Fibroblast of pulmonary artery (primary cell): ENCODE measurements at regions not wholly inside any gene's neighbourhood (a gene's known extent, or its start where the extent isn't known, plus 50 kb on each side); places are given as distances from the start of the nearest gene placed in this dataset.
A peak's percentile ranks its signal among the peaks of the same experiment; 100 is the strongest.

Source experiments
- DNase-seq: peaks from one replicate; pipeline ENCODE4 v3.0.0-alpha.2; 2010; ENCODE audit warnings: low read depth
- H3K4me3 ChIP-seq: replicated peaks from 2 replicates; pipeline ENCODE4 v1.5.1; 2011; ENCODE audit warnings: low read depth, mild to moderate bottlenecking, control low read depth, low read length, moderate library complexity
- CTCF ChIP-seq: IDR thresholded peaks from 2 replicates; pipeline ENCODE4 v1.5.1; 2011; ENCODE audit warnings: mild to moderate bottlenecking, control low read depth, low read length, inconsistent platforms; ENCODE audit errors: missing control alignments

GRCh38 chr14:26873362-26873960 is 275.6 kb upstream of the NOVA1 start:
- H3K4me3 ChIP-seq: no peak overlapping the region
- DNase-seq: no peak
- no peak for TF ChIP-seq CTCF

GRCh38 chr14:26887847-26888246 is 290.0 kb upstream of the NOVA1 start:
- no peak for TF ChIP-seq CTCF
- peak; percentile 32 for DNase-seq
- H3K4me3 ChIP-seq: no peak overlapping the region

GRCh38 chr14:26888592-26888991 is 290.8 kb upstream of the NOVA1 start:
- H3K4me3 ChIP-seq: no peak overlapping the region
- TF ChIP-seq CTCF: no peak
- DNase-seq: no peak

- DNase-seq: peak; percentile 96
- TF ChIP-seq CTCF: no peak
- H3K4me3 ChIP-seq: no peak overlapping the region
These were observed 298.6 kb upstream of the NOVA1 start for GRCh38 chr14:26896447-26896846.

- no peak overlapping the region for H3K4me3 ChIP-seq
- DNase-seq: no peak
- no peak for TF ChIP-seq CTCF
These were observed 299.4 kb upstream of the NOVA1 start for GRCh38 chr14:26897196-26897595.

GRCh38 chr14:26905229-26905628 is 307.4 kb upstream of the NOVA1 start:
- DNase-seq: no peak
- H3K4me3 ChIP-seq: no peak overlapping the region
- no peak for TF ChIP-seq CTCF

GRCh38 chr14:26913786-26914185 is 316.0 kb upstream of the NOVA1 start:
- H3K4me3 ChIP-seq: no peak overlapping the region
- no peak for TF ChIP-seq CTCF
- DNase-seq: no peak
